Keratinocyte (primary cell): ENCODE measurements at regions not wholly inside any gene's neighbourhood (a gene's known extent, or its start where the extent isn't known, plus 50 kb on each side); places are given as distances from the start of the nearest gene placed in this dataset.

Experiments
- EZH2 ChIP-seq: IDR thresholded peaks from one replicate; pipeline ENCODE4 v1.6.1; 2012; ENCODE audit warnings: inconsistent platforms, mild to moderate bottlenecking, low read length, moderate library complexity
- TF ChIP-seq, protein P1 (sequence below), 3 experiments: IDR thresholded peaks in 1 of 3; conservative IDR thresholded peaks in 1 of 3; optimal IDR thresholded peaks in 1 of 3; 2 replicates in 2 of 3; 3 replicates in 1 of 3; pipeline versions ENCODE3 to v1.5.1; 2011; ENCODE audit warnings: low read length in 3 of 3, mild to moderate bottlenecking in 3 of 3, moderate library complexity in 2 of 3, control low read depth in 1 of 3, inconsistent platforms in 1 of 3; ENCODE audit not compliant: insufficient read depth in 2 of 3; ENCODE audit errors: extremely low read depth in 1 of 3

DNA sequence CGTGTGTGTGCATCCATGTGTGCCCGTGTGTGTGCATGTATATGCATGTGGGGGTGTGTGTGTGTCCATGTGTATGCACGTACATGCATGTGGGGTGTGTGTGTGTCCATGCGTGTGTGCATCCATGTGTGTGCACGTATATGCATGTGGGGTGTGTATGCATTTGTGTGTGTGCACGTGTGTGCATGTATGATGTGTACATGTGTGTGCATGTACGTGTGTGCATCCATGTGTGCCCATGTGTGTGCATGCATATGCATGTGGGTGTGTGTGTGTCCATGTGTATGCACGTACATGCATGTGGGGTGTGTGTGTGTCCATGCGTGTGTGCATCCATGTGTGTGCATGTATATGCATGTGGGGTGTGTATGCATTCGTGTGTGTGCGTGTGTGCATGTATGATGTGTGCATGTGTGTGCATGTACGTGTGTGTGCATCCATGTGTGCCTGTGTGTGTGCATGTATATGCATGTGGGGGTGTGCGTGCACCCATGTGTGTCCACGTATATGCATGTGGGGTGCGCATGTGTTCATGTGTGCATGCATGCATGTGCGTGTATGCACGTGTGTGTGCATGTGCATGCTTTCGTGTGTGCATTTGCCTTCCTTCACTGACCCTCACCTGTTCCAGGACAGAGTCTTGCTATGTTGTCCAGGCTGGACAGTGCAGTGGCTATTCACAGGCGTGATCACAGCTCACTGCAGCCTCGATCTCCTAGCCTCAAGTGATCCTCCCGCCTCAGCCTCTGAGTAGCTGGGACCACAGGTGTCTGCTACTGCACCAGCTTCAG is 129.6 kb upstream of the TNRC6C start:
- TF ChIP-seq, protein P1, sequence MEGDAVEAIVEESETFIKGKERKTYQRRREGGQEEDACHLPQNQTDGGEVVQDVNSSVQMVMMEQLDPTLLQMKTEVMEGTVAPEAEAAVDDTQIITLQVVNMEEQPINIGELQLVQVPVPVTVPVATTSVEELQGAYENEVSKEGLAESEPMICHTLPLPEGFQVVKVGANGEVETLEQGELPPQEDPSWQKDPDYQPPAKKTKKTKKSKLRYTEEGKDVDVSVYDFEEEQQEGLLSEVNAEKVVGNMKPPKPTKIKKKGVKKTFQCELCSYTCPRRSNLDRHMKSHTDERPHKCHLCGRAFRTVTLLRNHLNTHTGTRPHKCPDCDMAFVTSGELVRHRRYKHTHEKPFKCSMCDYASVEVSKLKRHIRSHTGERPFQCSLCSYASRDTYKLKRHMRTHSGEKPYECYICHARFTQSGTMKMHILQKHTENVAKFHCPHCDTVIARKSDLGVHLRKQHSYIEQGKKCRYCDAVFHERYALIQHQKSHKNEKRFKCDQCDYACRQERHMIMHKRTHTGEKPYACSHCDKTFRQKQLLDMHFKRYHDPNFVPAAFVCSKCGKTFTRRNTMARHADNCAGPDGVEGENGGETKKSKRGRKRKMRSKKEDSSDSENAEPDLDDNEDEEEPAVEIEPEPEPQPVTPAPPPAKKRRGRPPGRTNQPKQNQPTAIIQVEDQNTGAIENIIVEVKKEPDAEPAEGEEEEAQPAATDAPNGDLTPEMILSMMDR (optimal IDR thresholded peaks at IDR 0.05 in 1 of 3, IDR thresholded peaks at IDR 0.05 in 1 of 3, conservative IDR thresholded peaks at IDR 0.05 in 1 of 3; ENCODE audit: extremely low read depth in 1 of 3, insufficient read depth in 2 of 3, low read length in 3 of 3), result no peak
- TF ChIP-seq EZH2, result no peak
